GOT3 (cell line): ENCODE measurements at regions not wholly inside any gene's neighbourhood (a gene's known extent, or its start where the extent isn't known, plus 50 kb on each side); places are given as distances from the start of the nearest gene placed in this dataset.

ENCODE experiments used
- DNase-seq: peaks from one replicate; lab custom pipeline; 2025; ENCODE audit warnings: mixed read lengths; lab: John Stamatoyannopoulos, UW

GRCh38 chr12:13595536-13596443, 385.6 kb downstream of the GRIN2B start:
- no peak for DNase-seq

- no peak for DNase-seq
These were observed 386.5 kb downstream of the GRIN2B start for GRCh38 chr12:13594731-13595514.

- no peak for DNase-seq
These were observed 389.1 kb downstream of the GRIN2B start for GRCh38 chr12:13592063-13592942.

GRCh38 chr12:13591488-13591887, 389.9 kb downstream of the GRIN2B start:
- DNase-seq: no peak

GRCh38 chr12:13591059-13591458, 390.3 kb downstream of the GRIN2B start:
- DNase-seq: no peak

- DNase-seq: no peak
These were observed 392.0 kb downstream of the EMP1 start for GRCh38 chr12:13588574-13588973.

GRCh38 chr12:13587721-13588390, 391.3 kb downstream of the EMP1 start:
- DNase-seq: no peak

GRCh38 chr12:13586361-13586760, 389.8 kb downstream of the EMP1 start:
- no peak for DNase-seq

GRCh38 chr12:13584541-13584940, 388.0 kb downstream of the EMP1 start:
- DNase-seq: no peak

- DNase-seq: no peak
These were observed 387.1 kb downstream of the EMP1 start for GRCh38 chr12:13583630-13584029.

- no peak for DNase-seq
These were observed 385.9 kb downstream of the EMP1 start for GRCh38 chr12:13582421-13582820.

GRCh38 chr12:13581031-13581430, 384.5 kb downstream of the EMP1 start:
- no peak for DNase-seq

GRCh38 chr12:13580206-13580605, 383.7 kb downstream of the EMP1 start:
- no peak for DNase-seq

GRCh38 chr12:13576935-13577500, 380.5 kb downstream of the EMP1 start:
- DNase-seq: no peak

GRCh38 chr12:13573698-13574321, 377.3 kb downstream of the EMP1 start:
- DNase-seq: no peak

- no peak for DNase-seq
These were observed 374.5 kb downstream of the EMP1 start for GRCh38 chr12:13571035-13571434.

- DNase-seq: no peak
These were observed 373.6 kb downstream of the EMP1 start for GRCh38 chr12:13570005-13570694.

GRCh38 chr12:13566292-13566691, 369.8 kb downstream of the EMP1 start:
- DNase-seq: no peak

GRCh38 chr12:13564266-13564810, 367.8 kb downstream of the EMP1 start:
- no peak for DNase-seq

- no peak for DNase-seq
These were observed 367.2 kb downstream of the EMP1 start for GRCh38 chr12:13563743-13564125.
